ENCODE measurements at regions not wholly inside any gene's neighbourhood (a gene's known extent, or its start where the extent isn't known, plus 50 kb on each side); places are given as distances from the start of the nearest gene placed in this dataset.

DNA sequence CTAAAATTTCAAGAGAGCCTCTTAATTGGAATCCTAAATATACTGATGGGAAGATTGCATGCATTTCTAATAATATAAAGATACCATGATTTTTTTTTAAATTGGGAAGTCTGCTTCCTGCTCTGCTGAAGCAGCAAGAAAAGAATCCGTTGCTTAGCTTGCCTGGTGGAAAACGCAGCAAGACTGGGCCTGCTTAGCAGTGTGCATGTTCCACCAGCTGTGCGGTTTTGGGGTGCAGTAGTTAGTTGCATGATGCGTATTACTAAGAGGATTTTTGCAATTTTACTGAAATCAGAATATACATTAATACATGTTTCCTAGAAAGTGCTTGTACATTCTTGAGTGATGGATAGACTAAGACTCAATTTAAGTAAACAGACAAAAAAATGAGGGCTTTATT is 319.9 kb downstream of the CMPK2 start:
- TF ChIP-seq CTCF (conservative IDR thresholded peaks at IDR 0.05) (no peak), EZH2 (IDR thresholded peaks at IDR 0.05; ENCODE audit: low read depth) (no peak)

Measured in PC-9 (cell line).